ENCODE measurements at regions not wholly inside any gene's neighbourhood (a gene's known extent, or its start where the extent isn't known, plus 50 kb on each side); places are given as distances from the start of the nearest gene placed in this dataset.

- no peaks in the 10 kb centered on the region for H3K9me3 ChIP-seq (ENCODE audit: control insufficient read depth in 1 of 2, insufficient read depth in 1 of 2, low read depth in 1 of 2, low read length in 2 of 2)
- no peaks in the 10 kb centered on the region for H3K36me3 ChIP-seq (ENCODE audit: control insufficient read depth in 1 of 2, insufficient read depth in 2 of 2, low read length in 2 of 2)
- no peak overlapping the region for H3K9ac ChIP-seq (ENCODE audit: low read length)
- no peaks in the 10 kb centered on the region for H3K79me2 ChIP-seq (ENCODE audit: insufficient read depth, low read length)
- no peak for TF ChIP-seq RAD21 (IDR thresholded peaks at IDR 0.05; ENCODE audit: low read depth)
- TF ChIP-seq SRF (IDR thresholded peaks at IDR 0.05; ENCODE audit: low read depth), result no peak
- TF ChIP-seq ZNF274 (IDR thresholded peaks at IDR 0.05; ENCODE audit: low read depth, low read length), result no peak
- no peak for TF ChIP-seq ZFX (IDR thresholded peaks at IDR 0.05)
- TF ChIP-seq ELF1 (IDR thresholded peaks at IDR 0.05; ENCODE audit: borderline replicate concordance, low read depth), result no peak
- no peak for TF ChIP-seq YY1 (IDR thresholded peaks at IDR 0.05; ENCODE audit: extremely low read depth, insufficient replicate concordance, low read depth, low read length)
- TF ChIP-seq, protein P1, sequence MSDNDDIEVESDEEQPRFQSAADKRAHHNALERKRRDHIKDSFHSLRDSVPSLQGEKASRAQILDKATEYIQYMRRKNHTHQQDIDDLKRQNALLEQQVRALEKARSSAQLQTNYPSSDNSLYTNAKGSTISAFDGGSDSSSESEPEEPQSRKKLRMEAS (IDR thresholded peaks at IDR 0.05), result no peak
- TF ChIP-seq POLR2AphosphoS5 (IDR thresholded peaks at IDR 0.05; ENCODE audit: low read depth, low read length), result no peak
- no peak for TF ChIP-seq FOSL1 (IDR thresholded peaks at IDR 0.05; ENCODE audit: low read depth)
- no peak for TF ChIP-seq CBX3 (IDR thresholded peaks at IDR 0.05; ENCODE audit: low read depth)
- TF ChIP-seq TCF7L2 (IDR thresholded peaks at IDR 0.05; ENCODE audit: borderline replicate concordance, extremely low read depth, insufficient read depth, insufficient read length), result no peak
- TF ChIP-seq SP1 (IDR thresholded peaks at IDR 0.05; ENCODE audit: low read depth), result no peak
- no peak for TF ChIP-seq CEBPB (IDR thresholded peaks at IDR 0.05; ENCODE audit: low read depth)
- no peak for TF ChIP-seq EZH2 (IDR thresholded peaks at IDR 0.05)
- no peak for TF ChIP-seq SIN3A (IDR thresholded peaks at IDR 0.05; ENCODE audit: low read depth)
- no peak for TF ChIP-seq EGR1 (IDR thresholded peaks at IDR 0.05; ENCODE audit: low read depth)
- TF ChIP-seq CTCF (IDR thresholded peaks at IDR 0.05 in 2 of 3, conservative IDR thresholded peaks at IDR 0.05 in 1 of 3; ENCODE audit: borderline replicate concordance in 1 of 3, insufficient read depth in 1 of 3, low read depth in 2 of 3, low read length in 2 of 3), result no peak
- TF ChIP-seq ZBTB33 (IDR thresholded peaks at IDR 0.05; ENCODE audit: extremely low read depth, insufficient replicate concordance, low read length), result no peak
- no peak for TF ChIP-seq POLR2A (IDR thresholded peaks at IDR 0.05; ENCODE audit: borderline replicate concordance, extremely low read depth, insufficient read depth, insufficient read length)
- H3K27me3 ChIP-seq (ENCODE audit: insufficient read depth, low read length), result no peaks in the 10 kb centered on the region
- ChIA-PET CTCF (no interaction called here), RAD21 (ENCODE audit: low non-redundant PET in 1 of 2, low total read pairs in 2 of 2, uncharacterized antibody in 2 of 2, unreplicated experiment in 2 of 2) (no interaction called here), POLR2A (no interaction called here)
- intact Hi-C loops (cut with micrococcal nuclease), result no loop called here
- H3K9me2 ChIP-seq (ENCODE audit: insufficient read depth), result no peaks in the 10 kb centered on the region
- DNase-seq (ENCODE audit: low read depth, low spot score) (no peak), ATAC-seq (no peak)
- H3K27ac ChIP-seq (ENCODE audit: low read depth, low read length), result no peak overlapping the region
- H3K4me3 ChIP-seq (replicated peaks in 1 of 2; ENCODE audit: low read depth in 1 of 2, low read length in 2 of 2), result no peak overlapping the region
- H4K20me1 ChIP-seq (ENCODE audit: insufficient read depth), result no peaks in the 10 kb centered on the region
- no TSS peak for BruUV-seq (replicated peaks)
- no peaks in the 10 kb centered on the region for H3K4me1 ChIP-seq (ENCODE audit: control insufficient read depth in 1 of 2, insufficient read depth in 2 of 2, low read length in 2 of 2)
- H3K4me2 ChIP-seq (ENCODE audit: low read length), result no peak overlapping the region
- H2AFZ ChIP-seq (ENCODE audit: low read depth, low read length, poor library complexity, severe bottlenecking), result no peak overlapping the region
Observed at GRCh38 chr16:6406028-6406427, 926.6 kb upstream of the RBFOX1 start.
